ENCODE measurements at regions not wholly inside any gene's neighbourhood (a gene's known extent, or its start where the extent isn't known, plus 50 kb on each side); places are given as distances from the start of the nearest gene placed in this dataset.

GRCh38 chr6:103910018-103910417 lies 949.7 kb downstream of the HACE1 start:
- TF ChIP-seq CTCF (IDR thresholded peaks at IDR 0.05) (no peak), POLR2A (IDR thresholded peaks at IDR 0.05) (no peak)
